ENCODE measurements at regions not wholly inside any gene's neighbourhood (a gene's known extent, or its start where the extent isn't known, plus 50 kb on each side); places are given as distances from the start of the nearest gene placed in this dataset.

GRCh38 chrX:40880712-40881111, 145.4 kb upstream of the MED14 start:
- Histone ChIP-seq H3K9ac (ENCODE audit: low read depth, low read length) (no peak overlapping the region), H3K4me3 (ENCODE audit: low read depth in 1 of 2, low read length in 2 of 2) (no peak overlapping the region)
- TF ChIP-seq EZH2 (IDR thresholded peaks at IDR 0.05; ENCODE audit: borderline replicate concordance, low read depth, low read length, severe bottlenecking) (no peak), CTCF (IDR thresholded peaks at IDR 0.05; ENCODE audit: borderline replicate concordance, extremely low read depth, low read length, poor library complexity, severe bottlenecking) (no peak)

GRCh38 chrX:40883021-40883619, 147.8 kb upstream of the MED14 start:
- no peak overlapping the region for H3K4me3 ChIP-seq (ENCODE audit: low read depth in 1 of 2, low read length in 2 of 2)
- H3K79me2 ChIP-seq (ENCODE audit: insufficient read depth, low read length) = no peaks in the 10 kb centered on the region
- DNase-seq (no peak), ATAC-seq (ENCODE audit: insufficient read depth, low read depth) (no peak)
- no peak overlapping the region for H2AFZ ChIP-seq (ENCODE audit: low read depth, low read length)
- H3K4me2 ChIP-seq (ENCODE audit: insufficient read depth, low read length) = no peak overlapping the region
- H4K20me1 ChIP-seq (ENCODE audit: insufficient read depth, low read length) = no peaks in the 10 kb centered on the region
- H3K9ac ChIP-seq (ENCODE audit: low read depth, low read length) = no peak overlapping the region
- H3K27me3 ChIP-seq (ENCODE audit: insufficient read depth, low read length, poor library complexity) = no peaks in the 10 kb centered on the region
- no peak for TF ChIP-seq CTCF (IDR thresholded peaks at IDR 0.05; ENCODE audit: borderline replicate concordance, extremely low read depth, low read length, poor library complexity, severe bottlenecking)
- TF ChIP-seq EZH2 (IDR thresholded peaks at IDR 0.05; ENCODE audit: borderline replicate concordance, low read depth, low read length, severe bottlenecking) = no peak
- no peak overlapping the region for H3K27ac ChIP-seq (ENCODE audit: low read length)
- no peaks in the 10 kb centered on the region for H3K36me3 ChIP-seq (ENCODE audit: insufficient read depth, low read length)
- no peaks in the 10 kb centered on the region for H3K4me1 ChIP-seq (ENCODE audit: insufficient read depth, low read length)
- no peaks in the 10 kb centered on the region for H3K9me3 ChIP-seq (ENCODE audit: insufficient read depth, low read length, severe bottlenecking)

More at GRCh38 chrX:40880712-40881111, 145.4 kb upstream of the MED14 start:
- H2AFZ ChIP-seq (ENCODE audit: low read depth, low read length) = no peak overlapping the region
- H3K4me2 ChIP-seq (ENCODE audit: insufficient read depth, low read length) = no peak overlapping the region
- no peaks in the 10 kb centered on the region for H3K27me3 ChIP-seq (ENCODE audit: insufficient read depth, low read length, poor library complexity)
- H3K9me3 ChIP-seq (ENCODE audit: insufficient read depth, low read length, severe bottlenecking) = no peaks in the 10 kb centered on the region
- H3K79me2 ChIP-seq (ENCODE audit: insufficient read depth, low read length) = no peaks in the 10 kb centered on the region
- H3K36me3 ChIP-seq (ENCODE audit: insufficient read depth, low read length) = no peaks in the 10 kb centered on the region
- DNase-seq = no peak
- no peak for ATAC-seq (ENCODE audit: insufficient read depth, low read depth)
- H3K27ac ChIP-seq (ENCODE audit: low read length) = no peak overlapping the region
- no peaks in the 10 kb centered on the region for H4K20me1 ChIP-seq (ENCODE audit: insufficient read depth, low read length)
- no peaks in the 10 kb centered on the region for H3K4me1 ChIP-seq (ENCODE audit: insufficient read depth, low read length)

- H4K20me1 ChIP-seq (ENCODE audit: insufficient read depth, low read length) = no peaks in the 10 kb centered on the region
- no peak overlapping the region for H3K27ac ChIP-seq (ENCODE audit: low read length)
- no peak overlapping the region for H3K4me3 ChIP-seq (ENCODE audit: low read depth in 1 of 2, low read length in 2 of 2)
- H3K9me3 ChIP-seq (ENCODE audit: insufficient read depth, low read length, severe bottlenecking) = no peaks in the 10 kb centered on the region
- H3K4me1 ChIP-seq (ENCODE audit: insufficient read depth, low read length) = no peaks in the 10 kb centered on the region
- DNase-seq (no peak), ATAC-seq (ENCODE audit: insufficient read depth, low read depth) (no peak)
- no peaks in the 10 kb centered on the region for H3K36me3 ChIP-seq (ENCODE audit: insufficient read depth, low read length)
- no peak overlapping the region for H2AFZ ChIP-seq (ENCODE audit: low read depth, low read length)
- H3K4me2 ChIP-seq (ENCODE audit: insufficient read depth, low read length) = no peak overlapping the region
- H3K27me3 ChIP-seq (ENCODE audit: insufficient read depth, low read length, poor library complexity) = no peaks in the 10 kb centered on the region
- H3K79me2 ChIP-seq (ENCODE audit: insufficient read depth, low read length) = no peaks in the 10 kb centered on the region
- no peak for TF ChIP-seq EZH2 (IDR thresholded peaks at IDR 0.05; ENCODE audit: borderline replicate concordance, low read depth, low read length, severe bottlenecking)
- TF ChIP-seq CTCF (IDR thresholded peaks at IDR 0.05; ENCODE audit: borderline replicate concordance, extremely low read depth, low read length, poor library complexity, severe bottlenecking) = no peak
- no peak overlapping the region for H3K9ac ChIP-seq (ENCODE audit: low read depth, low read length)
Observed at GRCh38 chrX:40885989-40886388, 150.6 kb upstream of the MED14 start.
